GM12878 (cell line): ENCODE measurements at regions not wholly inside any gene's neighbourhood (a gene's known extent, or its start where the extent isn't known, plus 50 kb on each side); places are given as distances from the start of the nearest gene placed in this dataset.

Experiments used
- ATAC-seq: fragments of 200-7000 bp; cut with Tn5 transposase; 3 replicates; pipeline ENCODE4 v1.9.1; 2020; ENCODE audit warnings: mild to moderate bottlenecking, moderate library complexity
- BruUV-seq: library from RNA; stranded (reverse); fragments of 400-500 nt; replicated peaks from 2 replicates; lab custom pipeline; 2021; lab: Mats Ljungman, UMichigan
- CTCF ChIA-PET: fragments of 300-600 bp; sonication (Branson Sonifier 250); formaldehyde crosslinking; extraction: SDS; loops from one replicate; lab custom pipeline; 2021; ENCODE audit warnings: inconsistent platforms; lab: Yijun Ruan, JAX
- POLR2A ChIA-PET: fragments of 350-600 bp; formaldehyde crosslinking; extraction: SDS; loops from one replicate; lab custom pipeline; 2021; ENCODE audit warnings: inconsistent platforms; lab: Charles Lee
- RAD21 ChIA-PET: fragments of 300-600 bp; sonication (Branson Sonifier 250); formaldehyde crosslinking; loops from one replicate; lab custom pipeline; 2023; ENCODE audit warnings: antibody characterized with exemption; ENCODE audit not compliant: unreplicated experiment; lab: Charles Lee
- SMC1A ChIA-PET: fragments of 300-600 bp; sonication (Branson Sonifier 250); formaldehyde crosslinking; loops from one replicate; lab custom pipeline; 2023; ENCODE audit not compliant: unreplicated experiment, uncharacterized antibody; lab: Charles Lee
- DNase-seq: peaks from one replicate; pipeline ENCODE4 v3.0.0-alpha.2; 2011; ENCODE audit warnings: low read depth, low spot score
- FAIRE-seq: peaks from 3 replicates; lab custom pipeline; 2011; peaks lifted over from hg19 to GRCh38; lab: Jason Lieb, UNC
- H2AFZ ChIP-seq: 2 replicates; pipeline ENCODE4 v1.6.0; 2011; ENCODE audit warnings: low read depth, low read length, control low read depth; ENCODE audit not compliant: control insufficient read depth
- H3K27ac ChIP-seq: 2 replicates; pipeline ENCODE4 v1.5.1; 2011; ENCODE audit warnings: control low read depth; ENCODE audit not compliant: control insufficient read depth, insufficient read depth
- H3K27me3 ChIP-seq, 2 experiments: replicated peaks in 1 of 2; 2 replicates each; pipeline versions ENCODE4 v1.6.0 to v1.6.1; 2011; ENCODE audit warnings: low read length in 1 of 2; ENCODE audit not compliant: control insufficient read depth in 2 of 2, insufficient read depth in 2 of 2
- H3K36me3 ChIP-seq, 2 experiments: 2 replicates each; pipeline ENCODE4 v1.5.1; 2011; ENCODE audit warnings: low read length in 1 of 2; ENCODE audit not compliant: control insufficient read depth in 2 of 2, insufficient read depth in 2 of 2
- H3K4me1 ChIP-seq: 2 replicates; pipeline ENCODE4 v1.6.1; 2011; ENCODE audit warnings: mild to moderate bottlenecking, low read length, moderate library complexity, mixed read lengths; ENCODE audit not compliant: control insufficient read depth, insufficient read depth
- H3K4me2 ChIP-seq: 2 replicates; pipeline ENCODE4 v1.6.0; 2011; ENCODE audit warnings: control low read depth; ENCODE audit not compliant: control insufficient read depth, insufficient read depth
- H3K4me3 ChIP-seq: fragments of 200-600 bp; sonication (generic); 2 replicates; pipeline ENCODE4 v1.5.1; 2016
- H3K79me2 ChIP-seq: 2 replicates; pipeline ENCODE4 v1.6.0; 2011; ENCODE audit warnings: low read length; ENCODE audit not compliant: control insufficient read depth, insufficient read depth
- H3K9ac ChIP-seq: 2 replicates; pipeline ENCODE4 v1.8.0; 2011; ENCODE audit warnings: low read length, control low read depth, mixed read lengths; ENCODE audit not compliant: control insufficient read depth, insufficient read depth
- H3K9me3 ChIP-seq: replicated peaks from 3 replicates; pipeline ENCODE4 v1.5.1; 2011; ENCODE audit warnings: mild to moderate bottlenecking, low read length; ENCODE audit not compliant: control insufficient read depth, insufficient read depth
- H4K20me1 ChIP-seq: 2 replicates; pipeline ENCODE4 v1.6.0; 2011; ENCODE audit not compliant: control insufficient read depth, insufficient read depth
- IKZF1 ChIP-seq: fragments of 450-650 bp; conservative IDR thresholded peaks from 2 replicates; pipeline ENCODE4 v1.6.1; 2017; ENCODE audit warnings: antibody characterized with exemption, mild to moderate bottlenecking
- IRF3 ChIP-seq: fragments of 450-650 bp; IDR thresholded peaks from 2 replicates; pipeline ENCODE4 v1.6.1; 2014; ENCODE audit warnings: mild to moderate bottlenecking
- MAX ChIP-seq: IDR thresholded peaks from 2 replicates; pipeline ENCODE4 v1.6.1; 2012; ENCODE audit warnings: low read depth, low read length, improper control_type of control experiment
- MEF2B ChIP-seq: fragments of 450-650 bp; IDR thresholded peaks from 2 replicates; pipeline ENCODE4 v1.6.1; 2018; ENCODE audit warnings: mild to moderate bottlenecking, moderate library complexity; ENCODE audit not compliant: partially characterized antibody, poor library complexity, severe bottlenecking
- PAX5 ChIP-seq: IDR thresholded peaks from 2 replicates; pipeline ENCODE4 v1.6.1; 2011; ENCODE audit warnings: low read depth, low read length, borderline replicate concordance
- RUNX3 ChIP-seq: IDR thresholded peaks from 2 replicates; pipeline ENCODE4 v1.6.1; 2012; ENCODE audit warnings: low read length, inconsistent platforms
- TBL1XR1 ChIP-seq: IDR thresholded peaks from 2 replicates; pipeline ENCODE4 v1.6.1; 2012; ENCODE audit warnings: low read depth, low read length, improper control_type of control experiment
- YBX1 ChIP-seq: fragments of 450-650 bp; IDR thresholded peaks from 2 replicates; pipeline ENCODE4 v1.6.1; 2016; ENCODE audit warnings: antibody characterized with exemption
- ZZZ3 ChIP-seq: IDR thresholded peaks from 2 replicates; pipeline ENCODE4 v1.6.1; 2011; ENCODE audit warnings: low read depth; ENCODE audit not compliant: control insufficient read depth, insufficient read length
- WGBS: methylation state at CpG from one replicate; pipeline ENCODE4 v1.1.6; 2016; ENCODE audit warnings: low lambda C conversion rate; ENCODE audit not compliant: insufficient replicate concordance, insufficient coverage; ENCODE audit errors: missing lambda C conversion rate; 5-methylcytosine and 5-hydroxymethylcytosine counted together
- in situ Hi-C: fragments of 300-500 bp; cut with MboI; formaldehyde crosslinking; loops from 9 replicates; pipeline ENCODE4 v1.14.3; 2018; ENCODE audit warnings: mixed read lengths
- intact Hi-C: fragments of 100-400 bp; cut with micrococcal nuclease; formaldehyde crosslinking; loops from one replicate; pipeline ENCODE4 v1.14.2; 2022; ENCODE audit not compliant: unreplicated experiment
- TF ChIP-seq, protein P1 (sequence below): fragments of 150-350 bp; IDR thresholded peaks from 2 replicates; pipeline ENCODE4 v1.6.1; 2014; ENCODE audit warnings: mild to moderate bottlenecking, low read depth, low read length
- TF ChIP-seq, protein P2 (sequence below): fragments of 450-650 bp; IDR thresholded peaks from 2 replicates; pipeline ENCODE4 v1.6.1; 2017; ENCODE audit warnings: borderline replicate concordance
- TF ChIP-seq, protein P3 (sequence below): fragments of 450-650 bp; IDR thresholded peaks from 2 replicates; pipeline ENCODE4 v1.6.1; 2018; ENCODE audit warnings: mild to moderate bottlenecking, low read depth, moderate library complexity; ENCODE audit not compliant: partially characterized antibody
- TF ChIP-seq, protein P4 (sequence below): IDR thresholded peaks from 2 replicates; pipeline ENCODE4 v1.6.1; 2011; ENCODE audit warnings: mild to moderate bottlenecking, low read depth, low read length, moderate library complexity; ENCODE audit not compliant: insufficient replicate concordance

GRCh38 chr4:66571145-66571695 is 900.9 kb upstream of the EPHA5 start:
- ChIA-PET CTCF (no interaction called here), POLR2A (no interaction called here), RAD21 (no interaction called here), SMC1A (no interaction called here)
- no peak for ATAC-seq
- FAIRE-seq, result no peak
- no peaks in the 10 kb centered on the region for H3K27me3 ChIP-seq
- H3K79me2 ChIP-seq, result no peaks in the 10 kb centered on the region
- DNase-seq, result no peak
- no peak overlapping the region for H3K4me3 ChIP-seq
- H4K20me1 ChIP-seq, result no peaks in the 10 kb centered on the region
- no TSS peak for BruUV-seq
- H3K9ac ChIP-seq, result no peak overlapping the region
- in situ Hi-C loops (no loop called here), intact Hi-C loops (no loop called here)
- no peaks in the 10 kb centered on the region for H3K9me3 ChIP-seq
- WGBS, result 0% methylated on average over 1 of the region's 1 CpG
- H3K4me1 ChIP-seq, result no peaks in the 10 kb centered on the region
- H3K36me3 ChIP-seq, result no peaks in the 10 kb centered on the region
- H2AFZ ChIP-seq, result no peak overlapping the region
- no peak overlapping the region for H3K27ac ChIP-seq
- H3K4me2 ChIP-seq, result no peak overlapping the region
- TF ChIP-seq IRF3 (no peak), PAX5 (no peak), ZZZ3 (no peak), IKZF1 (no peak), RUNX3 (no peak), MEF2B (no peak), MAX (no peak), YBX1 (no peak), TBL1XR1 (no peak)
- TF ChIP-seq, protein P1, sequence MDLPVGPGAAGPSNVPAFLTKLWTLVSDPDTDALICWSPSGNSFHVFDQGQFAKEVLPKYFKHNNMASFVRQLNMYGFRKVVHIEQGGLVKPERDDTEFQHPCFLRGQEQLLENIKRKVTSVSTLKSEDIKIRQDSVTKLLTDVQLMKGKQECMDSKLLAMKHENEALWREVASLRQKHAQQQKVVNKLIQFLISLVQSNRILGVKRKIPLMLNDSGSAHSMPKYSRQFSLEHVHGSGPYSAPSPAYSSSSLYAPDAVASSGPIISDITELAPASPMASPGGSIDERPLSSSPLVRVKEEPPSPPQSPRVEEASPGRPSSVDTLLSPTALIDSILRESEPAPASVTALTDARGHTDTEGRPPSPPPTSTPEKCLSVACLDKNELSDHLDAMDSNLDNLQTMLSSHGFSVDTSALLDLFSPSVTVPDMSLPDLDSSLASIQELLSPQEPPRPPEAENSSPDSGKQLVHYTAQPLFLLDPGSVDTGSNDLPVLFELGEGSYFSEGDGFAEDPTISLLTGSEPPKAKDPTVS, result no peak
- TF ChIP-seq, protein P2, sequence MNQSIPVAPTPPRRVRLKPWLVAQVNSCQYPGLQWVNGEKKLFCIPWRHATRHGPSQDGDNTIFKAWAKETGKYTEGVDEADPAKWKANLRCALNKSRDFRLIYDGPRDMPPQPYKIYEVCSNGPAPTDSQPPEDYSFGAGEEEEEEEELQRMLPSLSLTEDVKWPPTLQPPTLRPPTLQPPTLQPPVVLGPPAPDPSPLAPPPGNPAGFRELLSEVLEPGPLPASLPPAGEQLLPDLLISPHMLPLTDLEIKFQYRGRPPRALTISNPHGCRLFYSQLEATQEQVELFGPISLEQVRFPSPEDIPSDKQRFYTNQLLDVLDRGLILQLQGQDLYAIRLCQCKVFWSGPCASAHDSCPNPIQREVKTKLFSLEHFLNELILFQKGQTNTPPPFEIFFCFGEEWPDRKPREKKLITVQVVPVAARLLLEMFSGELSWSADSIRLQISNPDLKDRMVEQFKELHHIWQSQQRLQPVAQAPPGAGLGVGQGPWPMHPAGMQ, result no peak
- TF ChIP-seq, protein P3, sequence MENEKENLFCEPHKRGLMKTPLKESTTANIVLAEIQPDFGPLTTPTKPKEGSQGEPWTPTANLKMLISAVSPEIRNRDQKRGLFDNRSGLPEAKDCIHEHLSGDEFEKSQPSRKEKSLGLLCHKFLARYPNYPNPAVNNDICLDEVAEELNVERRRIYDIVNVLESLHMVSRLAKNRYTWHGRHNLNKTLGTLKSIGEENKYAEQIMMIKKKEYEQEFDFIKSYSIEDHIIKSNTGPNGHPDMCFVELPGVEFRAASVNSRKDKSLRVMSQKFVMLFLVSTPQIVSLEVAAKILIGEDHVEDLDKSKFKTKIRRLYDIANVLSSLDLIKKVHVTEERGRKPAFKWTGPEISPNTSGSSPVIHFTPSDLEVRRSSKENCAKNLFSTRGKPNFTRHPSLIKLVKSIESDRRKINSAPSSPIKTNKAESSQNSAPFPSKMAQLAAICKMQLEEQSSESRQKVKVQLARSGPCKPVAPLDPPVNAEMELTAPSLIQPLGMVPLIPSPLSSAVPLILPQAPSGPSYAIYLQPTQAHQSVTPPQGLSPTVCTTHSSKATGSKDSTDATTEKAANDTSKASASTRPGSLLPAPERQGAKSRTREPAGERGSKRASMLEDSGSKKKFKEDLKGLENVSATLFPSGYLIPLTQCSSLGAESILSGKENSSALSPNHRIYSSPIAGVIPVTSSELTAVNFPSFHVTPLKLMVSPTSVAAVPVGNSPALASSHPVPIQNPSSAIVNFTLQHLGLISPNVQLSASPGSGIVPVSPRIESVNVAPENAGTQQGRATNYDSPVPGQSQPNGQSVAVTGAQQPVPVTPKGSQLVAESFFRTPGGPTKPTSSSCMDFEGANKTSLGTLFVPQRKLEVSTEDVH, result no peak
- TF ChIP-seq, protein P4, sequence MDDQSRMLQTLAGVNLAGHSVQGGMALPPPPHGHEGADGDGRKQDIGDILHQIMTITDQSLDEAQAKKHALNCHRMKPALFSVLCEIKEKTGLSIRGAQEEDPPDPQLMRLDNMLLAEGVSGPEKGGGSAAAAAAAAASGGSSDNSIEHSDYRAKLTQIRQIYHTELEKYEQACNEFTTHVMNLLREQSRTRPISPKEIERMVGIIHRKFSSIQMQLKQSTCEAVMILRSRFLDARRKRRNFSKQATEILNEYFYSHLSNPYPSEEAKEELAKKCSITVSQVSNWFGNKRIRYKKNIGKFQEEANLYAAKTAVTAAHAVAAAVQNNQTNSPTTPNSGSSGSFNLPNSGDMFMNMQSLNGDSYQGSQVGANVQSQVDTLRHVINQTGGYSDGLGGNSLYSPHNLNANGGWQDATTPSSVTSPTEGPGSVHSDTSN, result no peak
